WERI-Rb-1 (cell line): ENCODE measurements at regions not wholly inside any gene's neighbourhood (a gene's known extent, or its start where the extent isn't known, plus 50 kb on each side); places are given as distances from the start of the nearest gene placed in this dataset.

ENCODE experiments used
- DNase-seq: peaks from one replicate; pipeline ENCODE4 v3.0.0-alpha.2; 2020
- H3K27ac ChIP-seq: fragments of 250-450 bp; sonication (Bioruptor Pico); 2 replicates; pipeline ENCODE4 v1.5.1; 2020; ENCODE audit warnings: mild to moderate bottlenecking, moderate library complexity
- H3K27me3 ChIP-seq: fragments of 250-450 bp; sonication (Bioruptor Pico); 2 replicates; pipeline ENCODE4 v1.5.1; 2021; ENCODE audit warnings: mild to moderate bottlenecking, low read depth, moderate library complexity; ENCODE audit not compliant: insufficient read depth, severe bottlenecking
- H3K36me3 ChIP-seq: fragments of 250-450 bp; sonication (Bioruptor Pico); 2 replicates; pipeline ENCODE4 v1.5.1; 2020; ENCODE audit warnings: mild to moderate bottlenecking, moderate library complexity
- H3K4me3 ChIP-seq: 2 replicates; pipeline ENCODE4 v1.5.1; 2011; ENCODE audit warnings: low read depth, mild to moderate bottlenecking, control low read depth, low read length
- H3K9me3 ChIP-seq: fragments of 250-450 bp; sonication (Bioruptor Pico); 2 replicates; pipeline ENCODE4 v1.5.1; 2021; ENCODE audit warnings: mild to moderate bottlenecking, moderate library complexity; ENCODE audit not compliant: severe bottlenecking
- TF ChIP-seq, protein P1 (sequence below): IDR thresholded peaks from 2 replicates; pipeline ENCODE4 v1.5.1; 2011; ENCODE audit warnings: low read depth, mild to moderate bottlenecking, control low read depth, inconsistent platforms, low read length

DNA sequence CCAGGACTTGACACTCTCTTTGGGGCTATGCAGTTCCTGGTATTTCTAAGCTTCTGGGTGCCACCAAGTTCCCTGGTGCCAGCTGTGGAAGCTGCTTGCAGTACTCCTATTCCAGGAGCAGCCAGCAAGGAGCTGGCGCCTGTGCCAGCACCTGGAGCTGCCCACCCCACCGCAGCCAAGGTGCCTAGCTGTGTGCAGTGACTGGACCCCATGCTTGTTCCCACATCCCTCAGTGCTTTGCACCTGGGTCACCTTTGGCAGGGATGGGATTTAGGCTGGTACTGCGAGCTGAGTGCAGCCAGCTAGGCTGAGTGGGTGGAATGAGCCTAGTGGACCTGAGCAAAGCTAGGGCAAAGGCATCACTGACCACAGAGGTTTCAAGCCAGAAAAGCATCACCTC is 1674.9 kb downstream of the HACE1 start:
- TF ChIP-seq, protein P1, sequence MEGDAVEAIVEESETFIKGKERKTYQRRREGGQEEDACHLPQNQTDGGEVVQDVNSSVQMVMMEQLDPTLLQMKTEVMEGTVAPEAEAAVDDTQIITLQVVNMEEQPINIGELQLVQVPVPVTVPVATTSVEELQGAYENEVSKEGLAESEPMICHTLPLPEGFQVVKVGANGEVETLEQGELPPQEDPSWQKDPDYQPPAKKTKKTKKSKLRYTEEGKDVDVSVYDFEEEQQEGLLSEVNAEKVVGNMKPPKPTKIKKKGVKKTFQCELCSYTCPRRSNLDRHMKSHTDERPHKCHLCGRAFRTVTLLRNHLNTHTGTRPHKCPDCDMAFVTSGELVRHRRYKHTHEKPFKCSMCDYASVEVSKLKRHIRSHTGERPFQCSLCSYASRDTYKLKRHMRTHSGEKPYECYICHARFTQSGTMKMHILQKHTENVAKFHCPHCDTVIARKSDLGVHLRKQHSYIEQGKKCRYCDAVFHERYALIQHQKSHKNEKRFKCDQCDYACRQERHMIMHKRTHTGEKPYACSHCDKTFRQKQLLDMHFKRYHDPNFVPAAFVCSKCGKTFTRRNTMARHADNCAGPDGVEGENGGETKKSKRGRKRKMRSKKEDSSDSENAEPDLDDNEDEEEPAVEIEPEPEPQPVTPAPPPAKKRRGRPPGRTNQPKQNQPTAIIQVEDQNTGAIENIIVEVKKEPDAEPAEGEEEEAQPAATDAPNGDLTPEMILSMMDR: no peak
- H3K4me3 ChIP-seq: no peak overlapping the region
- H3K27me3 ChIP-seq: no peaks in the 10 kb centered on the region
- no peak for DNase-seq
- no peak overlapping the region for H3K27ac ChIP-seq
- H3K9me3 ChIP-seq: no peaks in the 10 kb centered on the region
- no peaks in the 10 kb centered on the region for H3K36me3 ChIP-seq

DNA sequence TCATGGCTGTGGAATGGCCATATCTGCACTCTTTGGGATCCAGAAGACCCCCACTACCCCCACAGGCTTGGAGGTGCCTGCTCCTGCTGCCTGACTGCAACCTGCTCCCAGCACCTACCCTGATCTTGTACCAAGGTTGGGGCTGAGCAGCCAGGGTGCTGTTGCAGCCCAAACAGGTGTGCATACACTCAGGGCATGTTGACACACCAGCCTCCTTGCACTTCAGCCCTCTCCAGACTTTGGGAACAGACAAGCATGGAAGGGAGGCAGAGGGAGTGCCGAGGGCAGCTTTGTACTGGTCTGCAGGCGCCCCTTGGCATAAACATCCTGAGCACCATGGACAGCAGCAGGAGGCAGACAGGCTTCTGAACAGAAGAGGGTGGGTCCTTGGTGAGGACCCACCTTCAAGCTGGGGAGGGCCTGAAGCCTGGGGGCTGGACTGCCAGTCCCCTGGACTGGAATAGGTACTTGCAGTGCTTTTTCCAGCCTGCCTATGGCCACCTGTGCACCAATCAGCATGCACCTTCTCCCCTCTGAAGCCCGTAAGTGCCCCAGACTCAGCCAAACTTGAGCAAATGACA is 1675.8 kb downstream of the HACE1 start:
- Histone ChIP-seq H3K4me3 (no peak overlapping the region), H3K27ac (no peak overlapping the region), H3K36me3 (no peaks in the 10 kb centered on the region), H3K27me3 (no peaks in the 10 kb centered on the region), H3K9me3 (no peaks in the 10 kb centered on the region)
- TF ChIP-seq, protein P1: no peak
- DNase-seq: no peak

DNA sequence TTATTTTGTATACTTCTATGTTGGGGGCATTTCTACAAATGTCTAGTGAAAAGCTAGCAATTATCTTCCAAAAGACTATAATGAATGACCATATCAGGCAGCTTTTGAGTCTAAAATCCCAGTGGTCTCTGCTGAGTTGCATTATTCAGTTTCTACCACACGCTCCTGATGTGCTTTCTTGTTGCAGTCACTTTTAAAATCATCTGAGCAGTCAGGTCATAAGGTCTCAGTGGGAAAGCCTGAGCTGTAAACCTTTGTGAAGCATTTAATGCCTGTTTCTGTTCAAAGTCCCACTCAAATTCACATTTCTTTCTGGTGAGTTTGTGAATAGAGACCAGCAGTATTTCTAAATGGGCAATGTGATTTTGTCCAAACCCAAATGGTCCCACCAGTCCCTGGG is 1681.5 kb downstream of the HACE1 start:
- TF ChIP-seq, protein P1: no peak
- no peaks in the 10 kb centered on the region for H3K36me3 ChIP-seq
- no peaks in the 10 kb centered on the region for H3K9me3 ChIP-seq
- no peak for DNase-seq
- H3K27ac ChIP-seq: no peak overlapping the region
- no peaks in the 10 kb centered on the region for H3K27me3 ChIP-seq
- H3K4me3 ChIP-seq: no peak overlapping the region

DNA sequence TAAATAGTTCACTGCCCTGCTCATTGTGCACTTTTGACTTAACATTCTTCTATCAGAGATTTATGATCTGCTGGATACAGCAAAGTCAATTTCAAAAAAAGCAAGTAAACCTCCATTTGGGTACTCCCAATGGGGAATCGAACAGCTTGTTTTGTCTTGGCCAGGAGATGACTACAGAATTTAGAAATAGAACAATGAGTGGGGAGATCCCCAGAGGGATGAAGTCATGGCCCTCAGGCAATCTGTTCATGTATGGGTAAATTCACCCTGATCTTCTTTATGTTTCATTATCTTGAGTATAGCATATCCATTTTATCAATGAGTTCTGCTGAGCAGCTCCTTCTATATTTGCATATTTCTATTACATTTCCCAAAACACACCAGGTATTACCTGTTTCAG is 1681.9 kb downstream of the HACE1 start:
- Histone ChIP-seq H3K36me3 (no peaks in the 10 kb centered on the region), H3K9me3 (no peaks in the 10 kb centered on the region), H3K27ac (no peak overlapping the region), H3K27me3 (no peaks in the 10 kb centered on the region), H3K4me3 (no peak overlapping the region)
- no peak for DNase-seq
- TF ChIP-seq, protein P1: no peak

DNA sequence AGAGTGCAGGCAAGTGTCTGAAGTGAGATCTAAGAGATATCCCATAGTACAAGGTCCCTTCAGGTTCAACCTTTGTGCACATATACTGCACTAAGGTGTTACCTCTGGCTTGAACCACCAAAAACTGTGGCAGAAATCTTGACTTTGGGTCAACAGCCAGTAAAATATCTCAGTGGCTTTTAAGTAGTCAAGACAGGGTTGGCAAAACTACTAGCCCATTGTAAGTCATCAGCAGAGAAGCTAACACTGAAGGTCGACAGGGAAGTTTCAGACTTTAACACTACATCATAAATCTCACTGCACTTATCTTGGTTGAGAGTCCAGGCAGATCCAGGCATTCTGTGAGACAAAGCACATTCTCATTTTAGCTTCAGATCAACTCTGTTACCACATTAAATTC is 1684.7 kb downstream of the HACE1 start:
- Histone ChIP-seq H3K27me3 (no peaks in the 10 kb centered on the region), H3K4me3 (no peak overlapping the region), H3K27ac (no peak overlapping the region), H3K9me3 (no peaks in the 10 kb centered on the region), H3K36me3 (no peaks in the 10 kb centered on the region)
- TF ChIP-seq, protein P1: no peak
- DNase-seq: no peak
